GM12878 (cell line): ENCODE measurements at regions not wholly inside any gene's neighbourhood (a gene's known extent, or its start where the extent isn't known, plus 50 kb on each side); places are given as distances from the start of the nearest gene placed in this dataset.

Experiments used
- ATAC-seq: fragments of 200-7000 bp; cut with Tn5 transposase; 3 replicates; pipeline ENCODE4 v1.9.1; 2020; ENCODE audit warnings: mild to moderate bottlenecking, moderate library complexity
- BruUV-seq: library from RNA; stranded (reverse); fragments of 400-500 nt; replicated peaks from 2 replicates; lab custom pipeline; 2021; lab: Mats Ljungman, UMichigan
- CTCF ChIA-PET: fragments of 300-600 bp; sonication (Branson Sonifier 250); formaldehyde crosslinking; extraction: SDS; loops from one replicate; lab custom pipeline; 2021; ENCODE audit warnings: inconsistent platforms; lab: Yijun Ruan, JAX
- POLR2A ChIA-PET: fragments of 350-600 bp; formaldehyde crosslinking; extraction: SDS; loops from one replicate; lab custom pipeline; 2021; ENCODE audit warnings: inconsistent platforms; lab: Charles Lee
- RAD21 ChIA-PET: fragments of 300-600 bp; sonication (Branson Sonifier 250); formaldehyde crosslinking; loops from one replicate; lab custom pipeline; 2023; ENCODE audit warnings: antibody characterized with exemption; ENCODE audit not compliant: unreplicated experiment; lab: Charles Lee
- SMC1A ChIA-PET: fragments of 300-600 bp; sonication (Branson Sonifier 250); formaldehyde crosslinking; loops from one replicate; lab custom pipeline; 2023; ENCODE audit not compliant: unreplicated experiment, uncharacterized antibody; lab: Charles Lee
- DNase-seq: peaks from one replicate; pipeline ENCODE4 v3.0.0-alpha.2; 2011; ENCODE audit warnings: low read depth, low spot score
- FAIRE-seq: peaks from 3 replicates; lab custom pipeline; 2011; peaks lifted over from hg19 to GRCh38; lab: Jason Lieb, UNC
- H2AFZ ChIP-seq: 2 replicates; pipeline ENCODE4 v1.6.0; 2011; ENCODE audit warnings: low read depth, low read length, control low read depth; ENCODE audit not compliant: control insufficient read depth
- H3K27ac ChIP-seq: 2 replicates; pipeline ENCODE4 v1.5.1; 2011; ENCODE audit warnings: control low read depth; ENCODE audit not compliant: control insufficient read depth, insufficient read depth
- H3K27me3 ChIP-seq, 2 experiments: replicated peaks in 1 of 2; 2 replicates each; pipeline versions ENCODE4 v1.6.0 to v1.6.1; 2011; ENCODE audit warnings: low read length in 1 of 2; ENCODE audit not compliant: control insufficient read depth in 2 of 2, insufficient read depth in 2 of 2
- H3K36me3 ChIP-seq, 2 experiments: 2 replicates each; pipeline ENCODE4 v1.5.1; 2011; ENCODE audit warnings: low read length in 1 of 2; ENCODE audit not compliant: control insufficient read depth in 2 of 2, insufficient read depth in 2 of 2
- H3K4me1 ChIP-seq: 2 replicates; pipeline ENCODE4 v1.6.1; 2011; ENCODE audit warnings: mild to moderate bottlenecking, low read length, moderate library complexity, mixed read lengths; ENCODE audit not compliant: control insufficient read depth, insufficient read depth
- H3K4me2 ChIP-seq: 2 replicates; pipeline ENCODE4 v1.6.0; 2011; ENCODE audit warnings: control low read depth; ENCODE audit not compliant: control insufficient read depth, insufficient read depth
- H3K4me3 ChIP-seq: fragments of 200-600 bp; sonication (generic); 2 replicates; pipeline ENCODE4 v1.5.1; 2016
- H3K79me2 ChIP-seq: 2 replicates; pipeline ENCODE4 v1.6.0; 2011; ENCODE audit warnings: low read length; ENCODE audit not compliant: control insufficient read depth, insufficient read depth
- H3K9ac ChIP-seq: 2 replicates; pipeline ENCODE4 v1.8.0; 2011; ENCODE audit warnings: low read length, control low read depth, mixed read lengths; ENCODE audit not compliant: control insufficient read depth, insufficient read depth
- H3K9me3 ChIP-seq: replicated peaks from 3 replicates; pipeline ENCODE4 v1.5.1; 2011; ENCODE audit warnings: mild to moderate bottlenecking, low read length; ENCODE audit not compliant: control insufficient read depth, insufficient read depth
- H4K20me1 ChIP-seq: 2 replicates; pipeline ENCODE4 v1.6.0; 2011; ENCODE audit not compliant: control insufficient read depth, insufficient read depth
- BMI1 ChIP-seq: fragments of 450-650 bp; IDR thresholded peaks from 2 replicates; pipeline ENCODE4 v1.6.1; 2016; ENCODE audit warnings: mild to moderate bottlenecking, moderate library complexity, borderline replicate concordance
- CEBPZ ChIP-seq: fragments of 150-350 bp; IDR thresholded peaks from 2 replicates; pipeline ENCODE4 v1.6.1; 2016; ENCODE audit warnings: low read depth, low read length
- DPF2 ChIP-seq: fragments of 450-650 bp; IDR thresholded peaks from 2 replicates; pipeline ENCODE4 v1.6.1; 2017; ENCODE audit warnings: mild to moderate bottlenecking
- E4F1 ChIP-seq: fragments of 450-650 bp; IDR thresholded peaks from 2 replicates; pipeline ENCODE4 v1.6.1; 2018; ENCODE audit warnings: borderline replicate concordance, mild to moderate bottlenecking; ENCODE audit not compliant: partially characterized antibody
- FOXK2 ChIP-seq: fragments of 450-650 bp; IDR thresholded peaks from 2 replicates; pipeline ENCODE4 v1.6.1; 2017; ENCODE audit warnings: mild to moderate bottlenecking, moderate library complexity
- HDGF ChIP-seq: fragments of 450-650 bp; IDR thresholded peaks from 2 replicates; pipeline ENCODE4 v1.6.1; 2016; ENCODE audit warnings: antibody characterized with exemption
- IKZF2 ChIP-seq, 2 experiments: fragments of 450-650 bp; IDR thresholded peaks; 2 replicates each; pipeline ENCODE4 v1.6.1; 2017; ENCODE audit warnings: mild to moderate bottlenecking in 2 of 2, moderate library complexity in 2 of 2
- KAT2A ChIP-seq: conservative IDR thresholded peaks from 2 replicates; pipeline ENCODE4 v1.6.1; 2011; ENCODE audit warnings: low read depth, low read length; ENCODE audit not compliant: control insufficient read depth
- KDM1A ChIP-seq: fragments of 200-600 bp; sonication (generic); IDR thresholded peaks from 2 replicates; pipeline ENCODE4 v1.6.1; 2016; ENCODE audit warnings: borderline replicate concordance
- MEF2B ChIP-seq: fragments of 450-650 bp; IDR thresholded peaks from 2 replicates; pipeline ENCODE4 v1.6.1; 2018; ENCODE audit warnings: mild to moderate bottlenecking, moderate library complexity; ENCODE audit not compliant: partially characterized antibody, poor library complexity, severe bottlenecking
- NBN ChIP-seq: fragments of 450-650 bp; IDR thresholded peaks from 2 replicates; pipeline ENCODE4 v1.6.1; 2016
- NFXL1 ChIP-seq: fragments of 450-650 bp; IDR thresholded peaks from 2 replicates; pipeline ENCODE4 v1.6.1; 2017; ENCODE audit warnings: antibody characterized with exemption, mild to moderate bottlenecking, borderline replicate concordance
- NKRF ChIP-seq: fragments of 450-650 bp; conservative IDR thresholded peaks from 2 replicates; pipeline ENCODE4 v1.6.1; 2017; ENCODE audit warnings: mild to moderate bottlenecking, moderate library complexity
- RELA ChIP-seq: fragments of 450-650 bp; IDR thresholded peaks from 2 replicates; pipeline ENCODE4 v1.8.0; 2014; ENCODE audit warnings: borderline replicate concordance; ENCODE audit not compliant: partially characterized antibody
- RUNX3 ChIP-seq: IDR thresholded peaks from 2 replicates; pipeline ENCODE4 v1.6.1; 2012; ENCODE audit warnings: low read length, inconsistent platforms
- SMAD1 ChIP-seq: fragments of 450-650 bp; IDR thresholded peaks from 2 replicates; pipeline ENCODE4 v1.6.1; 2018; ENCODE audit warnings: mild to moderate bottlenecking, low read depth; ENCODE audit not compliant: partially characterized antibody
- SRF ChIP-seq, 2 experiments: IDR thresholded peaks; 2 replicates each; pipeline ENCODE4 v1.6.1; 2011; ENCODE audit warnings: low read depth in 2 of 2, low read length in 2 of 2, mild to moderate bottlenecking in 1 of 2, moderate library complexity in 1 of 2
- WRNIP1 ChIP-seq: IDR thresholded peaks from 2 replicates; pipeline ENCODE4 v1.6.1; 2011; ENCODE audit warnings: low read depth, low read length, improper control_type of control experiment, borderline replicate concordance
- YBX1 ChIP-seq: fragments of 450-650 bp; IDR thresholded peaks from 2 replicates; pipeline ENCODE4 v1.6.1; 2016; ENCODE audit warnings: antibody characterized with exemption
- WGBS: methylation state at CpG from one replicate; pipeline ENCODE4 v1.1.6; 2016; ENCODE audit warnings: low lambda C conversion rate; ENCODE audit not compliant: insufficient replicate concordance, insufficient coverage; ENCODE audit errors: missing lambda C conversion rate; 5-methylcytosine and 5-hydroxymethylcytosine counted together
- in situ Hi-C: fragments of 300-500 bp; cut with MboI; formaldehyde crosslinking; loops from 9 replicates; pipeline ENCODE4 v1.14.3; 2018; ENCODE audit warnings: mixed read lengths
- intact Hi-C: fragments of 100-400 bp; cut with micrococcal nuclease; formaldehyde crosslinking; loops from one replicate; pipeline ENCODE4 v1.14.2; 2022; ENCODE audit not compliant: unreplicated experiment

- TF ChIP-seq NKRF (no peak), RELA (no peak), MEF2B (no peak), NFXL1 (no peak), FOXK2 (no peak), DPF2 (no peak), RUNX3 (no peak), KDM1A (no peak)
Measured at GRCh38 chr21:16312321-16312720, 582.5 kb downstream of the USP25 start (continued).

- 0% methylated on average over 1 of the region's 1 CpG for WGBS
- no TSS peak for BruUV-seq
- SMC1A ChIA-PET = no interaction called here
- TF ChIP-seq SMAD1 (no peak), NBN (no peak), HDGF (no peak), IKZF2 (IDR thresholded peaks at IDR 0.05) (no peak), CEBPZ (no peak), WRNIP1 (no peak), BMI1 (no peak), DPF2 (no peak), YBX1 (no peak), E4F1 (no peak), SRF (IDR thresholded peaks at IDR 0.05; ENCODE audit: low read depth in 2 of 2, low read length in 2 of 2) (no peak), KAT2A (no peak)
Measured at GRCh38 chr21:16315223-16315622, 585.4 kb downstream of the USP25 start.

More at GRCh38 chr21:16315223-16315622, 585.4 kb downstream of the USP25 start:
- no peaks in the 10 kb centered on the region for H4K20me1 ChIP-seq
- no peaks in the 10 kb centered on the region for H3K4me1 ChIP-seq
- no peak for DNase-seq
- FAIRE-seq = no peak
- no peaks in the 10 kb centered on the region for H3K79me2 ChIP-seq
- no peak overlapping the region for H3K4me2 ChIP-seq
- H3K36me3 ChIP-seq = no peaks in the 10 kb centered on the region
- H3K27ac ChIP-seq = no peak overlapping the region
- no peak overlapping the region for H3K9ac ChIP-seq
- H3K9me3 ChIP-seq = no peaks in the 10 kb centered on the region
- no peak overlapping the region for H3K4me3 ChIP-seq
- in situ Hi-C loops = no loop called here
- ATAC-seq = no peak
- ChIA-PET CTCF (no interaction called here), POLR2A (no interaction called here), RAD21 (no interaction called here)
- no peaks in the 10 kb centered on the region for H3K27me3 ChIP-seq
- no peak overlapping the region for H2AFZ ChIP-seq
- intact Hi-C loops = no loop called here
